GM21723 (cell line): ENCODE measurements at regions not wholly inside any gene's neighbourhood (a gene's known extent, or its start where the extent isn't known, plus 50 kb on each side); places are given as distances from the start of the nearest gene placed in this dataset.
A peak's percentile ranks its signal among the peaks of the same experiment; 100 is the strongest.

Source experiments
- ATAC-seq: cut with Tn5 transposase; IDR thresholded peaks from one replicate; pipeline ENCODE4 v1.9.1; 2021; ENCODE audit warnings: mild to moderate bottlenecking, moderate library complexity; ENCODE audit not compliant: unreplicated experiment

DNA sequence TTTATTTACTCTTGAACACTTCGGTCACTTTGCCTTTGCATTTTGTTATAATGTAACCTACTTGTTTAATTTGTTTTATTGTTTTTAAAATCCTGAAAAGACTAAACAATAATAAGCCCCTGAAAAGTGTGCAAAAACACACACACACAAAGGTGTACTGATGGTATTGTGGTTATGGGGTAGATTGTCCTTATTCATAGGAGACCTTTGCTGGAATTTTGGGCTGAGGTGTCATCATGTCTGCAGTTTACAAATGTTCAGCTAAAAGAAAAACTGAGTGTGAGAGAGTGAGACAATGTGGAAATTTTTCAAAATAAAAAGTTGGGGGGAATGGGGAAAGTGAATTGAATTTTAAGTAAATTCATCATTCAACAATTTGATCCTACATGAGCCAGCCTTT, 174.9 kb downstream of the QDPR start:
- ATAC-seq, result peak; percentile 17

DNA sequence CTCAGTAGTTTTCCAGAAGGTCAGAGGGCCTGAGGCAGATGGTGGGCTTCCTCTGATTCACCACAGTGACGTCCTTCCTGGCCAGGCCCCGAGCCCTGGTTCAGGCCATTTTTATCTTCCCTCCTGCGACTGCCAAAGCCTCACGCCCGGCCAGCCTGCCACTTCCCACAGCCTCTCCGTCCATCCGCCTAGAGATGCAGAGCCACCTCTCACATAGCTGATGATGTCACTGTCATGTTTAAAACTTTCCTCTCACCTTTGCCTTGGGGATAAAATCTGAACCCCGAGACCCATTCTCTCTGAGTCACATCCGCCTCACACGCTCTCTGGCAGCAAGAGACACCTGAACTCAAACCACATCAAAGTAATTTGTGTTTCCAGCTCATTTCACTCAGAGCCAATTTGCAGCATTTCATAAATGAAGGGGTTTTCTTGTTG, 175.3 kb downstream of the QDPR start:
- ATAC-seq, result peak; percentile 88

DNA sequence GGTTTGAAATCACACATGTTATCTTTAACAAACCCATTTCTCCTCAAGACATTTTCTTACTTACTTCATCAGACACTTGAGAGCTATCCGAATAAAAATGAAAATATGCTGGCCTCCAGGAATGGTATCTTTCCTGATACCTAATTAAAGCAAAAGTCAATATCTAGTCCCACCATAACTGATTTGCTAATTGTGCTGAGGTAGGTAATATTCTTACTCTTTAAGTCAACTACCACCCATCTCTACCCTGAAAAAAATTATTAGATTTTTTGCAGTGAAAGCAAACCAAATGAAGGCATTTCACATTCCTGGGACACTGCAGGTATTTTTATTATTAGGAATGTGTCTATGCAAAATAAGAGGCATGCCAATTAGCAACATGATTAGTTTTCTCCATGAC, 175.8 kb downstream of the QDPR start:
- no peak for ATAC-seq

DNA sequence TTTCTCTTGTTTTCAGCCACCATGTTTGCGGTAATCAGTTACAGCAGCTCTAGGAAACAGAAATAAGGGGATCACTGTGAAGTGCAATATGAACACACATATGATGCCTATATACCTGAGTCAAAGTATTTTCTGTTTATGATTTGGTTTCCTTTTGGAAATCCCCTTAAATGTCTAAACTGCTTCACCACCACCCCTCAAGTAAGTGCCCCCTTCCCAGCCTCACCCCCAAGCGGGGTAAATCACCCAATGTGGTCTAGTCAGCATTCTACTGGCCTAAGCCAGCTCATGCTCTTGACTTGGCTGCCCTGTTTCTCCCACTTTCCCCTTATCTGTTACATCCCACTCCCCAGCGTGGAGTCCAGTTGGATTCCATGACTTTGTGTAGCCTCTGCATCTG, 176.5 kb downstream of the QDPR start:
- no peak for ATAC-seq

DNA sequence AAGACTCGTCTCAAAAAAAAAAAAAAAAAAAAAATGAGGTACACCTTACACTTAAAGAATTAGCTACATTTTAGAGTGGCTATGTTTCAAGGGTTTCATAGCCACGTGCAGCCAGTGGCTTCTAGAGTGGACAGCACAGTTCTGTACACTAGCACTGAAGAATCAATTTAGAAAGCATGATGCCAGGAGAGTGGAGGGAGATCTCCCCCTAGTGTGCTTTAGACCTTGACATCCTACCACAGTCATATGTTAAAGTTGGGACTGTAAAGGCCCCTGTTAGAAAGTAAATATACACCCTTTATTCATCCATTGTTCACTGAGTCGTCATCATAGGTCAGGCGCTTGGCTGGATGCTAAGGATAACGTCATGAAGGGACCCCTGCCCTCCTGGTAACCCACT, 179.4 kb downstream of the QDPR start:
- no peak for ATAC-seq

DNA sequence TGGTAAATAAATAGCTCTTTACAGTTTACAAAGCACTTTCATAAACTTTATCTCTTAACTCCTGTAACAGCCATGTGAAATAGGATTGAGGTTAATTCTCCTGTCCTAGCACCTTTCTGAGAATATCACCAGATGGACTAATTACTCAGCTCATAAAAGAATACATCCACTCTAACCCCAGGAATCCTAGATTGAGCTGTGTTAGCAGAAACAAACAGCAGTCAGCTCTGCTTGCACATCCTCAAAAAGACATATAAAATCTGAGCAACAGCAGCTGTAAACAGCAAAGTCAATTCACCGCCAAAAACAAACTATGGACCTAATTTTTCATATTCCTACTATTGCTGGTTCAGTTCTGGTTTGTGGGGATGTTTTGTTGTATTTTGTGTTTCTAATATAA, 182.8 kb downstream of the QDPR start:
- no peak for ATAC-seq

DNA sequence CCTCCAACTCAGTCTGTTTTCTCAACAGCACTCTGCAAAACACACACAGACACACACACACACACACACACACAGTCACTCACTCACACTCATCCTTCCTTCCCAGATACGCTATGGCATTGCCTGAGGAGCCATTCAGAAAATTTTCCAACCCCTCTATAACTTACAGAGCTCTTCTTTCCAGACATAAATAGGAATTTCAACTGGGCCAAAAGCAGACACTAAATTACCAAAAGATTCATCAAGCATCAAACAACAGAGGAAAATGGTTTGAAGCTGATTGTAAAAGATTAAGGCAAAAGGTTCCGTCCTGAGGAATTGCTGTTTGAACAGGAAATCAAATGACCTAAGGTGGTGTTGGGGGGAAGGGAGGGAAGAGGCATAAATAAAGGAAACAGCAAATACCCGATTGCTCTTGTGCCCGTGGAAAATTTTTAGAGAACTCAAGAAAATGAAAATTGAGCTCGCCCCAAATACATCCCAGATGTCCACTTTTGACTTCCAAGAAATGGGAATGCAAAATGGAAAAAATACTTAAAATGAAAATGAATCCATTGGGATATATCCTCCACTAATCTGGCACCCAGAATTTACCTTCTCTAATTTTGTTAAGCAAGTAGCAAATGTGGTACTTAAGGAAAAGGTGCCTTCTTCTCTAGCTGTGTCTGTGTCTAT, 183.6 kb downstream of the QDPR start:
- ATAC-seq, result no peak

DNA sequence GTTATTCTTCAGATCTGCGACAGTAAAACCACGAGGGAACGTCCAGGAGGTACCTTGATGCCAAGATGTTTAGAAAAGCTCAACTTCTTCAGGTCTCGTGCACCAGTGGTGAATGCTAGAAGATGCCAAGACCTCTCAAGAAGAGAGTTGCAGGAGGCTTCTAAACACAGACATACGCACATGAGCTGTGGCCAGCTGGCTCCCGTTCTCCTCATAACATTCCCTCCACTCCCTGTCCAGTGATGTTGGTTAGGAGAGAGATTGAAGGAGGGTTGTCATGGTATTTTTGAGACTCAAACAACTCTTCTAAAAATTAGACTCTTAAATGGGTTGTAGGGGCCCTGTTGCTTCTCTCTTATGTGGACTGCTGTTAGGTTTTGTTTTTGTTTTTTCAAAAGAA, 184.3 kb downstream of the QDPR start:
- no peak for ATAC-seq

DNA sequence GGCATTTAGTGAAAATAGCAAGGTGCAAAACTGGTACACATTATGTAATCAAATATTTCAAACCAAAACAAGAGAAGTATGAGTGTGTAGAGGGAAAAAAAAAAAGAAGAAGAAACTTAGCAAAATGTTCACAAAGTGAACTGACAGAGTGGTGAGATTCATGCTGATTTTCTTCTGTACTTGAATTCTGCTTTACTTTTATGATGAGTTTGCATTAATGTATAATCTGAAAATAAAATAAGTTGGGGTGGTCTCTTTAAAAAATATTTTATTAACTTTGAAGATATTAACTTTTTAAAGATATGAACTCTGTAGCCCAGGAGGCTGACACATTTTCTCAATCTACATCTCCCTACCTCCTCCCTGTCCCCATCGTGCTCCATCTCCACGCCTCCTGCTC, 185.1 kb downstream of the QDPR start:
- ATAC-seq, result no peak

DNA sequence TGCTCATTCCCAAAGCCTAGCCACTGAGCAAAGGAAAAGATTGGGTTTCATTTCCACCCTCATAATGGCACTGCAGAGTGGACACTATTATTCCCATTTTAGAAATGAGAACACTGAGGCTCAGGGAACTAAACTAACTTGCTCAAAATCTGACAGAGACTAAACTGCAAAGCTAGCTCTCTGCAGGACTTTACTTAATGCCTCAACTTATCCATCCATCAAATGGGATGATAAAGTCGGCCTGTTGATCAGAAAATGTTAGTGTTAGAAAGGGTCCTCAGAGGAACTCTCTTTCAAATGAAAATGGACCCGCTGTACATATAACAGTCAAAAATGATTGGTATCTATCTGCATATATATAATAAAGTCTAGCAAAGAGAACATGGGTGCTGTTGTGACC, 186.8 kb downstream of the QDPR start:
- ATAC-seq, result no peak

DNA sequence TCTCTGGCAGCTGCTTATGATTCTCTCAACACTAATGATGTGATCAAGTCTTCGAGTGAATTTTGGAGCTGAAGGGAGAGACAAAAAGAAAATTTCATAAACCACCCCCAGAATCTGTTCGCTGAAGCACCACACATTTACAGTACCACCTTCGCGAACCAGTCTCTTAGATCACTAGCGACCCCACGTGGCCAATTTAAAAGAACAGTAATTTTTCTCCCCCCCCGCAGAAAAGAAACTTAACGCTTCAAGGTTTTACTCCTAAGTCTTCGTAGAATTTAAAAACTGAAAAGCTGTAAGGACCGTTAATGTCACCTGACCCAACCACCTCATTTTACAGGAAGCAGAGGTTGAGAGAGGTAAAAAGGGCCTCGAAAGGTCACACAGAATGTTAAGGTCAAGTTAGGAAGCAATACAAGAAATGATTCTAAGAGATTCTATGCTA, 187.5 kb downstream of the QDPR start:
- no peak for ATAC-seq

DNA sequence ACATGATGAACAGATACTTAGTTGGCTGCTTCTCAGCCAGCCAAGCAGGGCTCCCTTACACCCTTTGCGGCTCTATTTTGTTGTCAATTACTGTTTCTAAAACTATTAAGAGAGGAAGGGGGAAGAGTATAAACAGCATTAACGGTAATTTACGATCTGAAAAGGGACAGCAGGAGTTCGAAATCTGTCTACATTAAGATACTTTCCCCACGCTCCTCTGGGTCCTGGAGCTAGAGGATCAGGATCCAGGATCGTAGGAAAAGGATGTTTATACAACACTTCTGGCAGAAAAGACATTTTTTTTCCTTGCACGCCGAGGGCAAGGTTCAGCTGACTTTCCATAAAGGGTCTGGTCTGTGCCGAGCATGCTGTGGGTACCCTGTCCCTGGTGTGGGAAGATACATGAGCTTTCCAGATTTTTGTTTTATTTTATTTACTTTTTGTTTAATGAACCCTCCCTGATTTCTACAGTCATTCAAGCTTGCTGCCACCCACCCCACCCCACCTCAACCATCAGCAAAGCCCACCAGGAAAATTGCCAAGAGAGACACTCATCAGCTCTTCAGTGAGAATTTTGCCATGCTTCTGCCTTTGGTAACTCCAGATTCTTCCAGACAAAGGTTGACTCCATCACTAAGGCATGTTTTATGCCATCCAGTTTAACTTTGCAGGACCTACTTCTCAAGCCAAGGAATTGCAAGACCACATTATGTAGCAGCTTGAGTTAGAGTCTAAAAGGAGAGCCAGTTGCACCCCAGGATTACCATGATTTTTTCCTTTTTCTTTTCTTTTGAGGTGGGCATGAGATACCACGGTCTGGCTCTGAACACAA, 188.1 kb downstream of the QDPR start:
- ATAC-seq, result no peak

DNA sequence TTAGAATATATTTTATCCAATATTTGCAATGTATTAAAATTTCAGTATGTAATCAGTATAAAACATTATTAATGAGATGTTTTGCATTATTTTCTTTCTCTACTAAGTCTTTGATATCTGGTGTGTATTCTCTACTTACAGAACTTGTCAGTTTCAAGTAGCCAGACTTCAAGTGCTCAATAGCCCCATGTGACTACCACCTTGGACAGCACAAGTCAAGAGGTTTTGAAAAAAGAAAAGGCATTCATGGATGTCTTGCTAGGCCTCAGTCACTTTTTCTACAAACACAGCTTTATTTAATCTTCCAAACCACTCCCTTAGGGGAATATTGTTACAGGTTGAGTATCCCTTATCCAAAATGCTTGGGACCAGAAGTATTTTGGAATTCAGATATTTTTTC, 189.4 kb downstream of the QDPR start:
- ATAC-seq, result no peak

DNA sequence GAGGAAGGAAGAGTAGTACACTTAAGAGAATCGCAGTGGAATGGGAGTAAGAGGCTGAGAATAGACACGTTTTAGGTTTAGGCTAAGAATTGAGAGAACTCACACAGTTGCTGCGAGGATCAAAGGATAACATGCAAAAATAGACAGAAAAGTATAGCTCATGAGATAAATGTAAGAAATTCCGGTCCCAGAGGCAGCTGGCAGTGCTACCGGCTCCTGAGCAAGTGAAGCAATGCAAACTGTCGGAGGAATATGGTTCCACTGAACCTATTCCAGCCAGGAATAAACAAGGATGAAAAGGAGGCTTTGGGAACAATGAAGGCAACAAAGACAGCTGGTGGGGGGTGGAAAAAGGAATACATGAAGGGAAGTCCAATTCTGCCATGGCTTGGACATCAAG, 191.8 kb downstream of the QDPR start:
- ATAC-seq, result no peak

DNA sequence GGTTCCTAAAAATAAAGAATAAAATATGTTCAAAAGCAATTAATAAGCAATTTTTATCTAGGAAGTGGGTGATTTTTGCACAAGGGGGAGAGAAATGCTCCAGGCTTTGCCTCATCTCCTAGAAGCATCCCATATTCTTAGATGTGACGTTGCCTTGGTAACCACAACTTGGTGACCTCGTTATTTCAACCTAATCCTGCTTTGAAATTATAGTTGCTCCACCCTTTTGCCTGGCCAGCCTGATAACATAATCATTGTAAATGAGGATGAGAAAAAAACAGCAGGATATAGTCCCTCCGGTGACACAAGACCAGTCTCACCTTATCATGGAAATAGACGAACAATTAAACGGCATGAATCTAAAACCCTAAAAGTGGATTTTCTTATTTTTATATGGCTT, 194.4 kb downstream of the QDPR start:
- ATAC-seq, result no peak

DNA sequence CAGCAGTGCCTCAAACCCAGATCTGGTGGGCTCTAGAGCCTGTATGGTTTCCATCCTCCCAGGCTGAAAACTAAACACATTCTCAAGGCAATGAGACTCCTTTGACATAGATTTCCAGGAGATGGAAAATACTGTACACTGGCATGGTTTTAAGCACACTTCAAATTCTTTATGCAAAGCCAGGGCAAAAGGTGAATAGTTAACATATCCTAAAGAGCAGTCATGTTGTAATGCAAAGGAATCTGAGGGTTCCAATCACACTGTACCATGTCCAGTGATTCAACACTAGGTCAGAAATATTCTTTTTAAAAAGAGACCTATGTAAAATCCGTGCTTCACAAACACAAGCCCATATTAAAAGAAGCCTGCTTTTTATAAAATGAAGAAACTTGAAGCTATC, 195.3 kb downstream of the QDPR start:
- no peak for ATAC-seq

DNA sequence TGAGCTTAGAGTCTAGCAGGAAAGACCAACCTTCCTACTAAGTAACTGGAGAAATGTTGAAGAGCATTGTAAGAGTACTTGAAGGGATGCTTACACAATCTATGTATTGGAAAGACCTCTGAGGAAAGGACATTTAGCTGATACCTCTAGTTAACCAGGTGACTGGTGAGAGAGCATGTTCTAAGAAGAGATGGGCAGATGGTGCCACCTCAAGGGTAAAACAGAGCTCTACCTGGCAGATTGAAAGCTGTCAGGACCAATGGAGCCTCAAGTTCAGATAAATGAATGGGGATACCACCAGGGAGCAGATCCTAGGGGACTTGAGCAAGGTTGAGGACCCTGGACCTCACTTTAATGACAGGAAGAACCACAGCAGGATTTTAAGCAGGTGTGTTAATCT, 196.4 kb downstream of the QDPR start:
- no peak for ATAC-seq

DNA sequence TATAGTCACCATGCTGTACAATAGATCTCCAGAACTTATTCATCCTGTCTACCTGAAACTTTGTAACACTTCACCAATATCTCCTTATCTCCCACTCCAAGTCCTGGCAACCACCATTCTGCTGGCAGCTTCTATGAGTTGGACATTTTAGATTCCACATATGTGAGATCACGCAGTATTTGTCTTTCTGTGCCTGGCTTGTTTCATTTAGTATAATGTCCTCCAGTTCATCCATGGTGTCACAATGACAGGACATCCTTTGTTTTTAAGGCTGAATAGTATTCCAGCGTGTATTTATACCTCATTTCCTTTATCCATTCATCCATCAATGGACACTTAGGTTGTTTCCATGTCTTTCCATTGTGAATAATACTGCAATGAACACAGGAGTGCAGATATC, 198.7 kb downstream of the QDPR start:
- no peak for ATAC-seq

DNA sequence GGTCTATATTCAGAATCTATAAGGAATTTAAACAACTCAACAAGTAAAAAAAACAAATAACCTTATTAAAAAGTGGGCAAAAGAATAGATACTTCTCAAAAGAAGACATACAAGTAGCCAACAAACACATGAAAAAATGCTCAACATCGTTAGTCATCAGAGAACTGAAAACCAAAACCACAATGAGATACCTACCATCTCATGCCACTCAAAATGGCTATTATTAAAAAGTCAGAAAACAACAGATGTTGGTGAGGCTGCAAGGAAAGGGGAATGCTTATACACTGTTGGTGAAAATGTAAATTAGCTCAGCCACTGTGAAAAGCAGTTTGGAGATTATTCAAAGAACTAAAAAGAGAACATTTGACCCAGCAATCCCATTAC, 201.6 kb downstream of the QDPR start:
- peak; percentile 90 for ATAC-seq

DNA sequence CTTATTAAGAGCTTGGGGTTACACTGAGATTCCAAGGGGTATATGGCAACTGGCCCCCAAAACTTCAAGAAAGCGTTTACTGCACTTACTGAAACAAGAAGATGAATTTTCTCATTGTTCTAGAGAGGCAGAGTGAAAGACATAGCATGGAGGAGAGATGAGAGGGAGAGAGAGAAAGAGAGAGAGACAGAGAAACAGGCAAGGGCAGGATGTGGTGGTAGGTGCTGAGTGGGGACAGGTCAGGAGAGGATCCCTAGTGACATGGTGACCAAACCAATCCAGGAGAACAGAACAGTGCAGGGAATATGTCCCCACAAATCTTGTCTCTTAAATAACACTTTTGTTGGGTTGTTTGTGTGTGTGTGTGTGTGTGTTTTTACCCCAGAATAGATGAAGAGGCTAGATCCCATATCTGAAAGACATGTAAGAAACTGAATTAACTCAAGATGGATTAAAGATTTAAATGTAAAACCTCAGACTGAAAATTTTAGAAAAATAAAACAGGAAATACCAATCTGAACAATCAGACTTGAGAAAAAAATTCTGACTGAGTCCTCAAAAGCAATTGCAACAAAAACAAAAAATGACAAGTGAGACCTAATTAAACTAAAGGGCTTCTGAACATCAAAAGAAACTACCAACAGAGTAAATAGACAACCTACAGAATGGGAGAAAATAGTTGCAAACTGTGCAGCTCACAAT, 202.2 kb downstream of the QDPR start:
- peak; percentile 5 for ATAC-seq

DNA sequence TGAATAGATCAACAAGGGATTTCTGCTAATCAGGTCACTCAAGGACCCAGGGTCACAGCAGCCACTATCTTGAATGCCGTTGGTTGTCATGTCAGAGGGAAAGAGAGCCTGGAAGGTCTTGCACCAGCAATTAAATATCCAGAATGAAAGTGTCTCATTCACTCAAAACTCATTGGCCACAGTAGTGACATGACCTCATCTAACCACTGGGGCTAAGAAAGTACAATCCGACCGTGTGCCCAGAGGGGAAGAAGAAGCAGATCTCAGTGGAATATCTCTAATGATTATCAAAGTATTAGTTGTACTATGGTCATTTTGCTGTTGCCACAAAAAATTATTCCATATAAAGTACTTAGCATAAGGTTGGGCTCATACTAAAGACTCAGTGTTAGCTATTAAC, 210.0 kb downstream of the QDPR start:
- no peak for ATAC-seq

DNA sequence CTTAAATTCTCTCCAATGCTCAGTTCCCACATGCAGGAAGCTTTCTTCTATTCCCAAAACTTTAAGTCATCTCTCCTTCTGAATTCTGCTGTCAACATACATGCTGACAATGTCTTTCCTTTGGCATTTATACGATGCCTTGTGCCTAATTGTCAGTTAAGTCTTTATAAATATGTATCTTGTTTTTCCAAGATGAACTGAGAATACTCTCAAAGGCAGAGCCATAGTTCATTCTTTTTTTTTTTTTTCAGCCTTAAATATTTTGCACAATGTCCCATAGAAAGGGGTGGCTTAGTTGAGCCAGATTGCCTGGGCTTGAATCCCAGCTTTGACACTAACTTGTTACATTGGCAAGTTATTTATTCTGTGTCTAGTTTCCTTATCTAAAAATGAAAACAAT, 210.6 kb downstream of the QDPR start:
- ATAC-seq, result no peak
